GM23248 (cell line): ENCODE measurements at regions not wholly inside any gene's neighbourhood (a gene's known extent, or its start where the extent isn't known, plus 50 kb on each side); places are given as distances from the start of the nearest gene placed in this dataset.

Source experiments
- EZH2 ChIP-seq: fragments of 200-600 bp; sonication (generic); IDR thresholded peaks from 2 replicates; pipeline ENCODE4 v1.6.1; 2018; ENCODE audit warnings: antibody characterized with exemption, mild to moderate bottlenecking; ENCODE audit not compliant: insufficient read depth, poor library complexity, severe bottlenecking
- EZH2phosphoT487 ChIP-seq: fragments of 200-600 bp; sonication (generic); IDR thresholded peaks from 2 replicates; pipeline ENCODE4 v1.6.1; 2018; ENCODE audit warnings: antibody characterized with exemption, moderate library complexity, mild to moderate bottlenecking, low read depth; ENCODE audit not compliant: insufficient read depth

- TF ChIP-seq EZH2 (no peak), EZH2phosphoT487 (no peak)
Observed at GRCh38 chr16:63682844-63683243, 1439.0 kb downstream of the CDH11 start.
